IPS-11a (cell line): ENCODE measurements at regions not wholly inside any gene's neighbourhood (a gene's known extent, or its start where the extent isn't known, plus 50 kb on each side); places are given as distances from the start of the nearest gene placed in this dataset.

Experiments used
- H3K4me3 ChIP-seq: one replicate; pipeline ENCODE4 v1.5.1; 2013; ENCODE audit warnings: low read depth, low read length, control low read depth

DNA sequence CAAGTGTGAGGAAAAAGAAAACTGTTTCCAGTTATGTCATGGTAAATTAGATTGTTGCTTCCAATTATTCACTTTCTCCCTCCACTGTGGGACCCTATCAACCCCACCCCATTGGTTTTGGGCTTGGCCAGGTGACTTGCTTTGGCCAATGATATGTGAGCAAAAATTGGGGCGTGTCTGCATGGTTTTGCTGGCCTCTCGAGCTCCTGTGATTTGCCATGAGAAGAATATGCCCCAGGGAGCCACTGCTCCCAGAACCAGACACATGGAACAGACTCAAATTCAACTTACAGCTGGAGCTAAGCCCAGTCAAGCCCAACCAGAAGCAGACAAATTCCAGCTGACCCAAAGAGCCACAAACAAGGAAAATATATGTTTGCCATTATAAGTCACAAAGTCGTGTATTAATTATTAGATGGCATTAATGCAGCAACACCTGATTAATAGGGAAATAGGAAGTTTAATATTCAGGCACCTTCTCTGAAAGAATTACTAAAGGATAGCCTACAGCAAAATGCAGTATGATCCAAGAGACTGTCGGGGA is 248.9 kb downstream of the ANAPC1 start:
- no peak overlapping the region for H3K4me3 ChIP-seq

DNA sequence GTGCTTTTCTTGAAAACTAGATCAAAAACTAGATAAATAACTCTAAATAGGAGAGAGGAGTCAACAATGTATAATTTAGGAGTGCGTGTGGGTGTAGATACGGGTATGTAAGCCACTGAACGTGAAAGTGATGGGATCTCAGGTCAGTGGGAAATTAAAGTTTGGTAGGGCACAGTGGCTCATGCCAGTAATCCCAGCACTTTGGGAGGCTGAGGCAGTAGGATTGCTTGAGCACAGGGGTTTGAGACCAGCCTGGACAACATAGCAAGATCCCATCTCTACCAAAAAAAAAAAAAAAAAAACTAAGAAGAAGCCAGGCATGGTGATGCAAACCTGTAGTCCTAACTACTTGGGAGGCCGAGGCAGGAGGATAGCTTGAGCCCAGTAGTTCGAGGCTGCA is 247.1 kb downstream of the ANAPC1 start:
- no peak overlapping the region for H3K4me3 ChIP-seq

DNA sequence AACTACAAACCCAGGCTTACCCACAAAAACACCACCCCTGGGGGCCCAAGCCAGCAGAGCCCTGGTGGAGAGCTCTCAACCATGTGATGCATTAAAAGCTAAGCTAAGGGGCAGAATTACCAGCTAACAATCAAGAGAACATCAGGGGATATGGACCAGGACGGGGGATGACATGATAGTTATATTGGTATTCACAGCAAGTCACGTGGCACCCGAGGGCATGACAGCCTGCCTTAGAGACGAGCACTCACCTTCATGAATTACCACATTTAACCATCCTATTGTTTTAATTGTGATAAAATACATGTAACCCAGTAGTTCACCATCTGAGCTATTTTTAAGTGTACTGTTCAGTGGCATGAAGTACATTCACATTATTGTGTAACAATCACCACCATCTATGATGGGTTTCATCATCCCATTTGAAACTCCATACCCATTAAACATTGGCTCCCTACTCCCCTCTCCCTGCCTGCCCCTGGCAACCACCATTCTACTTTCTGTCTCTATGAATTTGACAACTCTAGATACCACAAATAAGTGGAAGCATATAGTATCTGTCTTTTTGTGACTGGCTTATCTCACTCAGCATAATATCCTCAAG is 245.6 kb downstream of the ANAPC1 start:
- H3K4me3 ChIP-seq, result no peak overlapping the region

DNA sequence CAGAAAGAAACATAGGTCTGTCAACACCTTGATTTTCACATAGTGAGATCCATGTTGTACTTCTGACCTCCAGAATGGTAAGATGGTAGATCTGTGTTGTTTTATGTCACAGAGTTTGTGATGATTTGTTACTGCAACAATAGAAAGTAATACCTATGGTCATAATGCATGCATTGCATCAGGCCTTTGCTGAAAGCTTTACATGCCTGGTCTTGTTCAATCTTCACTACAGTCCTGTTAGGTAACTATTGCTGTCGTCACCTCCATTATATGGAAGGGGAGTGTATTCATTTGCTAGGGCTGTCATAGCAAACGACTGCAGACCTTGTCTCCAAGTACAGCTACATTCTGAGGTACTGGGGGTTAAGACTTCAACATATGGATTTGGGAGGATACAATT is 243.5 kb downstream of the ANAPC1 start:
- no peak overlapping the region for H3K4me3 ChIP-seq

DNA sequence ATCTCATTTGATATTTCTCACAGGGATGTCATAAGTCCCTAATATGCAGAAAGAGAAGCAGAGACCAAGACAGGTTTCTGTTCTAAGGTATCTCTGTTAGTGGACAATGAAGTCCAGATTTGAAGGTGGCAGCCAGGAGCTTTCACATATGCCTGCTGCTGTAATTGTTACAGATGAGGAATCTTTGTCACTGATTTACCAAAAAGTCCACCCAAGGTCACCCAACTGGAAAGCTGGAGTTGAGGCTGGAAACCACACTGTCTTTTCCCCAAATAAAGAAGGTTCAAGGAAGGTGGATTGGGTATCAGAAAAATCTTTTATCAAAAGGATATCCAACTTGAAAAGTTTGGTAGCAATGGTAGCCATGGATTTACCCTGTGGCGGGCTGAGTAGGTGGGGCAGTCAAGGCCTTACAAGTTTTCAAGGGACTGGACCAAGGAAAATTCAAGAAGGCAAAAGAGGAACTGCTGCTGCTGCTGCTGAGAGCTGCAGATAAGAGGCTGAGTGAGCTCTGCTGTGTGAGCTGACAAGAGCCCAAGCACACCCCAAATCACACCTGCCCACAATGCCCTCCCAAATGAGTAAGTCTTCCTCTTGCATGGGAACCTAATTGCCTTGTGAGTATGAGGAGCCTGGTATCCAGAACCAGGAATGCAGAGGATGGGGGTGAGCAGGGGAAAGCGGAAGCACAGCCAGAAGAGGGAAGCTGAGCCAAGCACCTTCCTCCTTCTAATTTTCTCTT is 241.2 kb downstream of the ANAPC1 start:
- no peak overlapping the region for H3K4me3 ChIP-seq

DNA sequence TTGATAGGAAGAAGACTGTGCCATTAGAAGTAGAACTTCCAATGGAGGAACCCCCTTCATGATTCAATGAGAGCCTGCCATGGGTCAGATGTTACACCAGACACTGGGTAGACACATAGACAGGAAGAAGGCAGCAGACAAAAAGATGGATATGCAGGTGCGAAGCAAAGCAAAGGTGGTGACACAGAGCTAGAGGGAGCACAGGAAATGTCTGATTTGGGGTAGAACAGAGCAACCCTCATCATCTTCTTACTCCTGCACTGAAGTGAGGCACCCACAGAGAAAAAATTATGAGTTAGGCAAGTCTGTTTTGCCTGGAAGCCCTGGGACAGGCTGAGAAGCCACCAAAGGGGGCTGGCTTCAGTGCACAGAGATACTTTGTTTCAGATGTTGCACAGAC is 240.2 kb downstream of the ANAPC1 start:
- H3K4me3 ChIP-seq, result no peak overlapping the region

DNA sequence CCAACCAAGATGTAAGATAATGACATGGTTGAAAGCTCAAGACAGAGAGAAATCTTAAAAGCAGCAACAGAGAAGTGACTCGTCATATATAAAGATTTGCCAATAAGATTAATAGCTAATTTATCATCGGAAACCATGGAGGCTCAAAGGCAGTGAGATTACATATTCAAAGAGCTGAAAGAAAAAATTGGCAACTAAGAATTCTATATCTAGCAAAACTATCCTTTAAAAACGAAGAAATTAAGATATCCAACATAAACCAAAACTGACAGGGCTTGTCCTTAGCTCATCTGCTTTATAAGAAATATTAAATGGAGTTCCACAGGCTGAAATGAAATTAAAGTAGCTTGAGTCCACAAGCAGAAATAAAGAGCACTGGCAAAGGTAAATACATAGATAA is 236.6 kb downstream of the ANAPC1 start:
- H3K4me3 ChIP-seq, result no peak overlapping the region

DNA sequence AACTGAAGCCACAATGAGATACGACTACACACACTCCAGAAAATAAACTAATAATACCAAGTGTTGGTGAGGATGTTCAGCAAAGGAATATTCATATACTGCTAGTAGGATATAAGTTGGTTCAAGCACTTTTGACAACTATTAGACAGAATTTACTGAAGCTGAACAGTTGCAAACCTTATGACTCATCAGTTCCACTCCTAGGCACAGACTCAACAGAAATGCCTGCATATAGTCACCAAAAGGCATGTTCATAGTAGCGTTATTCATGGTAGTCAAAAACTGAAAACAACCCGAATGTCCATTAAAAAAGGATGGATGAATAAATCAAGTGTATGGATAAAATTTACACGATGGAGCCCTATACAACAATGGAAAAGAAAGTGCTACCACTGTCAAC is 232.0 kb downstream of the ANAPC1 start:
- no peak overlapping the region for H3K4me3 ChIP-seq

DNA sequence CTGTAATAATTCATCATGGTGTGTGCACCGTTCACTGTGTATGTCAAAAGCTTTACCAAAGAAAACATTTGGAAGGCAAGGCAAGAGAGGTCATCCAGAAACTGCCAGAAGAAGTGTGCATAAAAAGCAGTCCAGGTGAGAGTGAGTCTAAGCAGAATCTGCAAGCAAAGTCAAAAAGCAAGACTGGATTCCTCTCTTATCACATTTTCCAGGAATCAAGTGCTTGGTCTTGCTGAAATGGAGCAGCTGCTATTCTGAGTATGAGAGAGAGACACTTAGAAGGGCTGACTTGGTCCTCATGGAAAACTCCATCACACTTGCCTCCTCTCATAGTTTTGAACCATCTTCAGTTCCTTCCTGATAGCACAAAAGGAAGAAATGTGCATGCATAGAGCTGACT is 231.3 kb downstream of the ANAPC1 start:
- no peak overlapping the region for H3K4me3 ChIP-seq

DNA sequence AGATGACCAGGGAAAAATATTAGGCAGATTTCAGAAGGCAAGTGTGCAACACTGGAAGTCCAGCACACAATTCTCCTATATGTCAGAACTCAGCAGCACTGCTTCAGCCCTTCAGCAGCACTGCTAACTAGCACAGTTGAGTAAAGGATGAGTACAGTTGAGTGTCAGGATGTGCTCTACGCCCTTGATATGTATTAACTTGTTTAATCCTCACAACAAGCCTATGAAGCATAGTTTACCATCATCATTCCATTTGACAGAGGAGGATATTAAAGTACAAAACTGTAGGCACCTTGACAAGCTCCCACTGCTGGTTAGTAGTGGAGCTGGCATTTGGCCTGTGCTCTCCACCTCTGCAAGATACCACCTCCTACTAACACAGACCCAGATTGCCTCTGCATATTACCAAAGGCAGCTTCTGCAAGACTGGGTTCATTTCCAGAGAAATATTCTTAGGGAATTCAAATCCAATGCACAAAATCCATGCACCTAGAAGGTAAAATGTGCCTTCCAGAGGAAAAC is 230.8 kb downstream of the ANAPC1 start:
- no peak overlapping the region for H3K4me3 ChIP-seq

DNA sequence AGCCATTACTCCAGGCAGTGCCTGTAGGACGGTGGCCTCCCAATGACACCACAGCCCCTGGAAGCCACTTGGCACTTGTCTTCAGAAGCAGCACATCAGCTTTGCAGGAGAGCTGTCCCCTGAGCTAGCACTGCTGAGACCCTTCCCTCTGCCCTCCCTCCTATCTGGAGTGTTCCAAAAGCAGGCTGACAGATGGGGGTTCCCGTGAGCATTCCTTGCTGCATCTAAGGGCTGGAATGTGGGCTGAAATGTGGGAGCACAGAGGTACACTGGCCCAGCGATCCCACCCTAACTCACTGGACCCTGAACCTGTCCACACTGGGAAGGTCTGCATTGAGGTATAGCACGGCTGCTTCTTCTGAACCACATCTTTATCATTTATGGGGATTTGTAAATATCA is 230.1 kb downstream of the ANAPC1 start:
- no peak overlapping the region for H3K4me3 ChIP-seq

DNA sequence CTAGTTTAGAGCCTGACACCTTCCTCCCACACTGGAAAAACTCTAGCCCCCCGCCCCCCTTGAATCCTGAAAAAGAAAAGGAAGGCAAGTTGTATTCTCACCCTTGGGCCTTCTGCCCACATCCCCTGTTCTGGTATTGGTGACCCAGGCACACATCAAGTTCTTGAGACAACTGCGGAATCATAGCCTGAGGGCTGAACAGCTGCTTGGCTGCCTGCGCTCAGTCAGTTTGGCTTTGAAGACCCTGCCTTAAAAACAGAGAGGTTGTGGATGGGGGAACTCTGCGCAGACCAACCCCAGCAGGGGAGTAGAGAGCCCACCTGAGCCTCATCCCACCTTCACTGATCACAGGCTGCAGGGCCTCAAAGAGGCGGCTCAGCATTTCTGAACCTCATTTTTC is 229.2 kb downstream of the ANAPC1 start:
- no peak overlapping the region for H3K4me3 ChIP-seq

DNA sequence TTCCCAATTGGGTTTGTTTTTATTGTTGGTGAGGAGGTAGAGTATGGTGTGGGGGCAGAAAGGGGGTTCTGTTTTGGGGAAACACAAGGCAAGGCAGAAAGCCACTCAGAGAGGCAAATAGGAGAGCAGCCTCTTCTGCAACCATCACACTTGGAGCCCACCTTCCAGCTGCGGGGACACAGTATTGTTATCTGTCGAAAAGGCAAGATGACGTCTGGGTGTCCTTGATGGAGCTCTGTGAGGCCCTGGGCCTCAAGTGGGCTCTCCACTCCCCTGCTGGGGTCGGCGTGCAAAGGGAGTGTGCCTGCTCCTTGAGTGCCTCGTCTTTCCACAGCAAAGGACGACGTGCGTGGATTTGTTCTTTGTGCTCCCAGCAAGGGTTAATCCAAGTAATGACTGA is 227.6 kb downstream of the ANAPC1 start:
- no peak overlapping the region for H3K4me3 ChIP-seq

DNA sequence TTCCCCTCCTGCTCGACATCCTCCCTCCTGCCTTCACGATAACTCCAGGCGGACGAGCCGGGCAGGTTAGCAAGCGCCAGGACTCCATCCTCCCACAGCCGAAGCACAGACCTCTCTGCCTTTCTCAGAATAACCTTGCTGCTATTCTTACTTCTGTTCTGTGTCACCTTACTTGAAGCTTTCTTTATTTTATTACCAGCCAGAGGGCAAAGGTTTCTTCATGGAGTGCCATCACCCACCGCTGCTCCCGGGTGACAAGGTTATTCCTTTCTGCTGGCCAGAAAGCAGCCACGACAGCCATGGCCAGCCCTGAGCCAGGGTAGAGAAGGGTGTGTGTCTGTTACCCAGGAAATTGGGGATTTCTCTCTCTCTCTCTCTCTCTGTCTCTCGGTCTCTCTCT is 227.1 kb downstream of the ANAPC1 start:
- no peak overlapping the region for H3K4me3 ChIP-seq

DNA sequence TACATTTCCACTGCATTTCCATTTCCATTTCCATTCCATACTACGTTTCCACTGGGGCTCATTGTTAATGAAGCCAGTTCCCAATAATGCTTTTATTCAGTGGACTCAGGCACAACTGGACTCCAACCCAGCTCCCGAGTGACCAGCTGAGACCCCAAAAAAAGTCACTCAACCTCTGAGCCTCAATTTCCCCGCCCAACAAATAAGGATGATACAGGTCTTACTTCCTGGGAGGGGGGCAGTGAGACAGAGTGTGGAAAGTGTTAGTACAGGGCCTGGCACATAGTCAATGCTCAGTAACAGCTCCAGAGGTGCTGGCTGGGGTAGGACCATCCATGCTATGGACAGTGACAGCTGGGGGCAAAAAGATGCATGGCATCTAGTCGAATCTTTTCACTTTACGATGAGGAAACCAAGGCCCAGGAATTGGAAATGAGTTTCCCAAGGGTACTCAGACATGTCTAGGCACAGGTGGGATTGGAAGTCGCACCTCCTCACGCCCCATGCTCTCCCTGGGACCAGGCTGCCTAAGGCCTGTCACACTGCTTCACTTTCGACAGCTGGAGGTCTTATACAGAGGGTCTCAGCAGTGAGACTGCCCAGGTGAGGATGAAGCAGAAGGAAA is 226.5 kb downstream of the ANAPC1 start:
- H3K4me3 ChIP-seq, result no peak overlapping the region

DNA sequence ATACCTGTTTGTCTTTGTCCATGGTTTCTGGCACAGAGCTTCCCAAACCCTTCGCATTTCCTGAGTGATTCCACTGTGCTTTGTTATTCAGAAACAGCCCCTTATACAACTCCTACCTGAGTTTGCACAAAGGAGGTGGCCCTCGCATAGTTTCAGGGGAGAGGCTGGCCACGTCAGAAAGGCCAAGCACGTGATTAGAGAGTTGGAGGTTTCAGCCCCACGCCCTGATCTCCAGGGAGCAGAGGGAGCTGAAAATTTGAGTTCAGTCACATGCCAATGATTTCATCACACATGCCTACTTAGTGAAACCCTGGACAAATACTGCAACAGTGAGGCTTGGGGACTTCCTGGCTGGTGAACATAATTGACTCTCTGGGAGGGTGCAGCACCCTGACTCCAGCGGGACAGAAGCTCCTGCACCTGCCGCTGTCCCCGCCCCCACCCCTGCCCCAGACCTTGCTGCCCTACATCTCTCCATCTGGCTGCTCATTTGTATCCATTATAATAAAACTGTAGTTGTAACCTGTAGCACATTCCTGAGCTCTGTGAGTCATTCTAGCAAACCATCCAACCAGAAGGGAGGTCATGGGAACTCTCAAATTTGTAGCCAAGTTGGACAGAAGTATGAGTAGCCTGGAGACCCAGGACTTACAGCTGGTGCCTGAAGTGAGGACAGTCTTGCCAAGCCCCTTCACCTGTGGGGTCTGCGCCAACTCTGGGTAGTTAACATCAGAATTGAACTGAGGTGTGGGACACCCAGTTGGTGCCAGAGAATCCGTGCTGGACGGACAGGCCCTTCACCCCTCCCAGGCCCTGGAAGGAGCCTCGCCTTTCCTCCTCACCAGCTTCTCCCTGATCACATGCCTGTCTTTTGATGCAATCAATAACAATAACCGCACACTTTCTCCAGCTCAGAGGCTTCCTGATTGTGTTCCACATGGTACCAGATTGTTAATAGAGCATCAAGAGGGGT is 224.3 kb downstream of the ANAPC1 start:
- no peak overlapping the region for H3K4me3 ChIP-seq

DNA sequence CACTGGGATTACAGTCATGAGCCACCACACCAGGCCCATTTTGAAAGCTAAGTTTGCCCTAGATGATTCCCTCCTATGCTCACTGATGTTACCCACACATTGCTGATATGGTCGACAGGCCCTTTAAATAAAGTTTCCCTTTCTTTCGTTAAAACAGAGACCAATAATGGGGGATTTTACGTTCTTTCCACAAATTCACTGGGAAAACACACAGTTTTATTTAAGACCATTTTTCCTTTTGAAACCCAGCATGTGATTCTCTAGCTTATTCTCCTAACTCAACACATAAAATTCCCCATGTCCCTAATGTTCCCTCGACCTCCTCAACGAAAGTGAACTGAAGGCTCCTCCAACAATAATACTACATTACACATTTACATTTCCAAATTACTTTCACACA is 223.2 kb downstream of the ANAPC1 start:
- no peak overlapping the region for H3K4me3 ChIP-seq

DNA sequence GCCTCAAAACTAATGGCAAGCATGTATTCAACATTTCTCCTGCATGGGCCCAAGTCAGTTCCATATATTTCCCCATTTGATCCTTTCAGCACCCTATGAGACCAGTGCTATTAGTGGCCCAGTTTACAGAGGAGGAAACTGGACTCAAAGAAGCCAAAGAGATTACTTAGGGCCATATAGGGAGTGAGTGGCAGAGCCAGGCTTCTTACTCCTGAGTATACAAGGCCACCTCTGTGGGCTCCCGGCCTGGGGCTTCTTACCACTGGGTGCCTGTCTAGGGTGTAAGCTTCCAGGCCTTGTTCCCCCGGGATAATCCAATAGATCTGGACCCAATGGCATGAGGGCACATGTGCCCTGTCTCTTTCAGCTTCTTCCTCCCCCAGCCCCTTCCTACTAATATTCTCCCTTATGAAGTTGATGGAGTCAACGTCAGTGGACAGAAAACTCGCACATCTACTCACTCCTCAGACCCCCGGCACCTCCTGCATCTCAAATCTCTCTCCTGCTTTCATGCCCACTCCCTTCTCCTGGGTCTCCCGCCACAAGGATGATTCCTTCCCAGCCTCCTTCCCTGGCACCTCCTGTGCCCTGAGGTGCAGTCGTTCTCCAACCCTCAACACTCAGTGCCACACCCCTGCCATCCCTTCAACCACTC is 222.6 kb downstream of the ANAPC1 start:
- H3K4me3 ChIP-seq, result no peak overlapping the region

DNA sequence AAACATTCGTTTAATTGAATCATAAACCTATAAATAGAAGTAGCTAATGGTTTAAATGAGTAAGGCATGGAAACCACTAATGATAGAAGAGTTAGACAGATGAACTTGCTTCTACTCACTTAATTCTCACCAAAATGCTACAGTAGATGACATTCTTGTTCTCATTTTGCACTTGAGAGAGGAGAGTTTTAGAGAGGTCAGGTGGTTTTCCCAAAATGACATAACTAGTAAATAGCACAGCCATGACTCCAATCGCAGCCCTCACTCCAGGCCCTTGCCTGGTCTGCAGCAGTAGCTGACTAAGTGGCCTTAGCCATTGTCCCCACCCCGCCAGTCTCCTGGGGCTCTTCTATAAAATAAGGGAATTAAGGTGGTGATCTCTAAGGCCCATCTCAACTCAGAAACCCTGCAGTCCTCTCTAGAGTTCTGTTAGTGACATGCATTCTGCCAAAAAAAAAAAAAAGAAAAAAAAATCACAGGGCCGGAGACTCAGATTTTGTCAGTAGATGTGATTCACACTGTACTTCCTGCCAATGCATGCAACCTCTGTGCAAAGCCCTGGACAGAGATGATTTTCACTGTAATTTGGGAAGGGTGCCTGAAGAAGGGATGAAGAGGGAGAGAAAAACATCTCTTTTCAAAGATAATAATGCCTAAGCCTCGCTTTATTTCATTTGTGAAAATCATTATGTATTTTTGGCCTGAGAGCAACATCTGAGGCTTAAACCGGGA is 221.8 kb downstream of the ANAPC1 start:
- H3K4me3 ChIP-seq, result no peak overlapping the region
